ENCODE measurements at regions not wholly inside any gene's neighbourhood (a gene's known extent, or its start where the extent isn't known, plus 50 kb on each side); places are given as distances from the start of the nearest gene placed in this dataset.

GRCh38 chr2:76019128-76019527 lies 308.4 kb upstream of the GCFC2 start:
- ChIA-PET POLR2A (no interaction called here), CTCF (no interaction called here)

More at GRCh38 chr2:76019128-76019527, 308.4 kb upstream of the GCFC2 start:
- BruUV-seq (replicated peaks), result no TSS peak
- H3K9ac ChIP-seq (ENCODE audit: low read length), result no peak overlapping the region
- H3K79me2 ChIP-seq (ENCODE audit: insufficient read depth, low read length), result no peaks in the 10 kb centered on the region
- no peak overlapping the region for H3K4me2 ChIP-seq (ENCODE audit: low read length)
- H4K20me1 ChIP-seq (ENCODE audit: insufficient read depth), result no peaks in the 10 kb centered on the region
- no peaks in the 10 kb centered on the region for H3K9me2 ChIP-seq (ENCODE audit: insufficient read depth)
- ATAC-seq (no peak), DNase-seq (ENCODE audit: low read depth, low spot score) (no peak)
- H3K36me3 ChIP-seq (ENCODE audit: control insufficient read depth in 1 of 2, insufficient read depth in 2 of 2, low read length in 2 of 2), result no peaks in the 10 kb centered on the region
- no peak overlapping the region for H3K27ac ChIP-seq (ENCODE audit: low read depth, low read length)
- peaks cover 8 to 10% of the 10 kb centered on the region in 2 experiments; a peak in 2 of 4 replicates for H3K9me3 ChIP-seq (ENCODE audit: control insufficient read depth in 1 of 2, insufficient read depth in 1 of 2, low read depth in 1 of 2, low read length in 2 of 2)
- H2AFZ ChIP-seq (ENCODE audit: low read depth, low read length, poor library complexity, severe bottlenecking), result no peak overlapping the region
- no peaks in the 10 kb centered on the region for H3K27me3 ChIP-seq (ENCODE audit: insufficient read depth, low read length)
- no peak overlapping the region for H3K4me3 ChIP-seq (replicated peaks in 1 of 2; ENCODE audit: low read depth in 1 of 2, low read length in 2 of 2)
- TF ChIP-seq RAD21 (IDR thresholded peaks at IDR 0.05; ENCODE audit: low read depth) (no peak), YY1 (IDR thresholded peaks at IDR 0.05; ENCODE audit: extremely low read depth, insufficient replicate concordance, low read depth, low read length) (no peak), POLR2AphosphoS5 (IDR thresholded peaks at IDR 0.05; ENCODE audit: low read depth, low read length) (no peak), JUND (IDR thresholded peaks at IDR 0.05) (no peak), POLR2A (IDR thresholded peaks at IDR 0.05; ENCODE audit: borderline replicate concordance, extremely low read depth, insufficient read depth, insufficient read length) (no peak), ZBTB33 (IDR thresholded peaks at IDR 0.05; ENCODE audit: extremely low read depth, insufficient replicate concordance, low read length) (no peak), REST (IDR thresholded peaks at IDR 0.05; ENCODE audit: low read depth) (no peak), CBX3 (IDR thresholded peaks at IDR 0.05; ENCODE audit: low read depth) (no peak), MAX (IDR thresholded peaks at IDR 0.05) (no peak), CTCF (IDR thresholded peaks at IDR 0.05 in 2 of 3, conservative IDR thresholded peaks at IDR 0.05 in 1 of 3; ENCODE audit: borderline replicate concordance in 1 of 3, insufficient read depth in 1 of 3, low read depth in 2 of 3, low read length in 2 of 3) (no peak), SP1 (IDR thresholded peaks at IDR 0.05; ENCODE audit: low read depth) (no peak)
- intact Hi-C loops (cut with micrococcal nuclease), result no loop called here
- no peaks in the 10 kb centered on the region for H3K4me1 ChIP-seq (ENCODE audit: control insufficient read depth in 1 of 2, insufficient read depth in 2 of 2, low read length in 2 of 2)
- RAD21 ChIA-PET (ENCODE audit: low non-redundant PET in 1 of 2, low total read pairs in 2 of 2, uncharacterized antibody in 2 of 2, unreplicated experiment in 2 of 2), result no interaction called here
